A549 (cell line): ENCODE measurements at regions not wholly inside any gene's neighbourhood (a gene's known extent, or its start where the extent isn't known, plus 50 kb on each side); places are given as distances from the start of the nearest gene placed in this dataset.

ENCODE experiments used
- ATAC-seq, 2 experiments: fragments of 200-7000 bp in 1 of 2; fragments of >200 bp in 1 of 2; cut with Nextera tagmentation in 1 of 2; cut with Tn5 transposase in 1 of 2; 3 replicates each; pipeline versions ENCODE4 v1.8.0 to v1.9.1; 2018 to 2020; ENCODE audit warnings: mild to moderate bottlenecking in 1 of 2, moderate library complexity in 1 of 2
- CTCF ChIA-PET: fragments of 300-600 bp; sonication (Branson Sonifier 250); formaldehyde crosslinking; extraction: SDS; loops from one replicate; lab custom pipeline; 2021; ENCODE audit warnings: antibody characterized with exemption, inconsistent platforms; lab: Yijun Ruan, JAX
- POLR2A ChIA-PET: fragments of 350-600 bp; formaldehyde crosslinking; extraction: SDS; loops from one replicate; lab custom pipeline; 2021; ENCODE audit warnings: antibody characterized with exemption, inconsistent platforms; lab: Yijun Ruan, JAX
- DNase-seq, 2 experiments: peaks; one replicate each; pipeline versions ENCODE4 v3.0.0 to v3.0.0-alpha.2; 2011 to 2016; ENCODE audit warnings: low read depth in 1 of 2, low spot score in 1 of 2
- FAIRE-seq: peaks from 2 replicates; lab custom pipeline; 2011; peaks lifted over from hg19 to GRCh38; lab: Jason Lieb, UNC
- H3K27ac ChIP-seq, 2 experiments: fragments of >200 bp; sonication (Bioruptor Twin); formaldehyde crosslinking; 3 replicates each; pipeline ENCODE4 v1.5.1; 2016 to 2017
- H3K4me1 ChIP-seq: fragments of >200 bp; sonication (Bioruptor Twin); formaldehyde crosslinking; 3 replicates; pipeline ENCODE4 v1.6.1; 2016
- H3K4me2 ChIP-seq: fragments of >200 bp; sonication (Bioruptor Twin); formaldehyde crosslinking; 3 replicates; pipeline ENCODE4 v1.6.1; 2016
- H3K4me3 ChIP-seq: fragments of >200 bp; sonication (Bioruptor Twin); formaldehyde crosslinking; 3 replicates; pipeline ENCODE4 v1.5.1; 2016
- H3K9me3 ChIP-seq: fragments of >200 bp; sonication (Bioruptor Twin); formaldehyde crosslinking; 3 replicates; pipeline ENCODE4 v1.6.1; 2016
- BHLHE40 ChIP-seq: IDR thresholded peaks from 2 replicates; pipeline ENCODE4 v1.6.1; 2012; ENCODE audit warnings: low read depth, low read length, inconsistent platforms
- CBX8 ChIP-seq: fragments of 200-600 bp; sonication (generic); IDR thresholded peaks from 2 replicates; pipeline ENCODE4 v1.6.1; 2016
- CEBPB ChIP-seq, 2 experiments: fragments of >200 bp in 1 of 2; sonication (Bioruptor Twin) in 1 of 2; formaldehyde crosslinking in 1 of 2; IDR thresholded peaks; 2 replicates each; pipeline ENCODE4 v1.6.1; 2012 to 2016
- FOXS1 ChIP-seq: fragments of 250-450 bp; sonication (Bioruptor Pico); IDR thresholded peaks from 2 replicates; pipeline ENCODE4 v1.5.0; 2020; ENCODE audit warnings: mild to moderate bottlenecking, moderate library complexity
- HDAC2 ChIP-seq: fragments of 200-600 bp; sonication (generic); IDR thresholded peaks from 2 replicates; pipeline ENCODE4 v1.6.1; 2016
- JUN ChIP-seq, 2 experiments: fragments of >200 bp; sonication (Bioruptor Twin); formaldehyde crosslinking; IDR thresholded peaks; 2 replicates in 1 of 2; 3 replicates in 1 of 2; pipeline ENCODE4 v1.6.1; 2016 to 2017
- KDM5A ChIP-seq: fragments of 200-600 bp; sonication (generic); IDR thresholded peaks from 2 replicates; pipeline ENCODE4 v1.6.1; 2016; ENCODE audit warnings: antibody characterized with exemption, mild to moderate bottlenecking
- MAZ ChIP-seq: fragments of 150-350 bp; IDR thresholded peaks from 2 replicates; pipeline ENCODE4 v1.6.1; 2014; ENCODE audit warnings: antibody characterized with exemption, low read depth, low read length, borderline replicate concordance
- POLR2A ChIP-seq: IDR thresholded peaks from 2 replicates; pipeline ENCODE4 v1.6.1; 2012; ENCODE audit warnings: mild to moderate bottlenecking, low read length
- RCOR1 ChIP-seq: fragments of 150-350 bp; IDR thresholded peaks from 2 replicates; pipeline ENCODE4 v1.6.1; 2014; ENCODE audit warnings: antibody characterized with exemption, low read length, low read depth
- TFCP2L1 ChIP-seq: fragments of 250-450 bp; sonication (Bioruptor Pico); IDR thresholded peaks from 2 replicates; pipeline ENCODE4 v1.5.0; 2021; ENCODE audit warnings: mild to moderate bottlenecking
- ZFP36 ChIP-seq: fragments of 450-650 bp; IDR thresholded peaks from 2 replicates; pipeline ENCODE4 v1.6.1; 2014; ENCODE audit warnings: borderline replicate concordance; ENCODE audit not compliant: partially characterized antibody
- ZNF302 ChIP-seq: fragments of 250-450 bp; sonication (Bioruptor Pico); IDR thresholded peaks from 2 replicates; pipeline ENCODE4 v1.9.0; 2021; ENCODE audit warnings: inconsistent platforms, mild to moderate bottlenecking, moderate library complexity
- WGBS: methylation state at CpG from one replicate; pipeline ENCODE4 v1.1.6; 2017; ENCODE audit errors: missing lambda C conversion rate; 5-methylcytosine and 5-hydroxymethylcytosine counted together
- TF ChIP-seq, protein P1 (sequence below): fragments of 250-450 bp; sonication (Bioruptor Pico); IDR thresholded peaks from 2 replicates; pipeline ENCODE4 v1.5.0; 2021; ENCODE audit warnings: mild to moderate bottlenecking, moderate library complexity, borderline replicate concordance
- TF ChIP-seq, protein P2 (sequence below): fragments of 250-450 bp; sonication (Bioruptor Pico); IDR thresholded peaks from 2 replicates; pipeline ENCODE4 v1.5.0; 2020; ENCODE audit warnings: low read depth, mild to moderate bottlenecking, moderate library complexity
- TF ChIP-seq, protein P3 (sequence below): fragments of 200-600 bp; sonication (generic); IDR thresholded peaks from 2 replicates; pipeline ENCODE4 v1.6.1; 2016; ENCODE audit warnings: antibody characterized with exemption, mild to moderate bottlenecking, moderate library complexity

DNA sequence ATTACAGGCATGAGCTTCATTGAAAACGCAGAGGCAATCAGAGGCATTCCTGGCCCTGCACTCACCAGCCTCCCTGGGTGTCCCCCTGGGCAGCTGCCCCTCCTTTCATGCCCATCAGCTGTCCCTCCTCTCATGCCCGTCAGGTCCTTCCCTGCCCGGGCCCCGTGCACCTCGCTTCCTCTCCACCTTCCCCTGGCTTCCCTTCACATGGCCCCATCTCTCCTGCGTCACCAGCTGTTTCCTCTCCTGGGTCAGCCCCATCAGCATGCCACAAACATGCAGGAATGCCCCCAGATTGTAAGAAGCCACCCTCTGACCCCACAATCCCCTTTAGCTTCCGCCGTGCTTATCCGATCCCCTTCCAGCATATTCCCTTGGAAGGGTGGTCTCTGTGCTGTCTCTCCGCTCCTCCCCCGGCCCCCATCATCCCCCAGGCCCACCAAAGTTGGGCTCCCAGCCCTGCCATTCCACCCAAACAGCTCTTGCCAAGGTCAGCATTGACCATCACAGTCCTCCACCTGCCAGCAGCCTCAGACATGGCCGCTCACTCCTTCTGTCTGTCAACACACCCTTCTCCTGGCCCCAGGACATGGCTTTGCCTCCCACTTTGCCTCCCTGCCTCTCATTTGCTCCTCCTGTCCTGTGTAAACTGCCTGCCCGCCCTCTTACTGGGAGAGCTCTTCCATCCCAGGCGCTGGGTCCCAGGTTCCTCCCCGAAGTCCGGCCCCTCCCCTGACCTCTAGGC lies 98.6 kb upstream of the IER5L start:
- 96% methylated on average over 15 of the region's 16 CpGs for WGBS
- no peak overlapping the region for H3K4me2 ChIP-seq
- CTCF ChIA-PET = interaction anchor here (0.6 to 0.9 kb wide), 4 partner anchors 15 to 1285 kb away, joined by 3 to 4 read pairs (median 4); partner anchors contain the start of gene NTMT1
- H3K4me3 ChIP-seq = no peak overlapping the region
- H3K4me1 ChIP-seq = peaks cover 38% of the 10 kb centered on the region
- H3K9me3 ChIP-seq = no peaks in the 10 kb centered on the region
- peak overlapping the region in 1 of 2 experiments; percentile 81; a peak in 5 of 6 replicates for H3K27ac ChIP-seq
- DNase-seq (no peak), ATAC-seq (no peak), FAIRE-seq (no peak)
- TF ChIP-seq CEBPB (IDR thresholded peaks at IDR 0.05) = no peak
- no peak for TF ChIP-seq BHLHE40
- TF ChIP-seq ZNF302 (CRISPR knock-in tag) = no peak
- TF ChIP-seq, protein P1, sequence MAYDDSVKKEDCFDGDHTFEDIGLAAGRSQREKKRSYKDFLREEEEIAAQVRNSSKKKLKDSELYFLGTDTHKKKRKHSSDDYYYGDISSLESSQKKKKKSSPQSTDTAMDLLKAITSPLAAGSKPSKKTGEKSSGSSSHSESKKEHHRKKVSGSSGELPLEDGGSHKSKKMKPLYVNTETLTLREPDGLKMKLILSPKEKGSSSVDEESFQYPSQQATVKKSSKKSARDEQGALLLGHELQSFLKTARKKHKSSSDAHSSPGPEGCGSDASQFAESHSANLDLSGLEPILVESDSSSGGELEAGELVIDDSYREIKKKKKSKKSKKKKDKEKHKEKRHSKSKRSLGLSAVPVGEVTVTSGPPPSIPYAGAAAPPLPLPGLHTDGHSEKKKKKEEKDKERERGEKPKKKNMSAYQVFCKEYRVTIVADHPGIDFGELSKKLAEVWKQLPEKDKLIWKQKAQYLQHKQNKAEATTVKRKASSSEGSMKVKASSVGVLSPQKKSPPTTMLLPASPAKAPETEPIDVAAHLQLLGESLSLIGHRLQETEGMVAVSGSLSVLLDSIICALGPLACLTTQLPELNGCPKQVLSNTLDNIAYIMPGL (CRISPR knock-in tag) = no peak
- no peak for TF ChIP-seq ZFP36
- TF ChIP-seq, protein P2, sequence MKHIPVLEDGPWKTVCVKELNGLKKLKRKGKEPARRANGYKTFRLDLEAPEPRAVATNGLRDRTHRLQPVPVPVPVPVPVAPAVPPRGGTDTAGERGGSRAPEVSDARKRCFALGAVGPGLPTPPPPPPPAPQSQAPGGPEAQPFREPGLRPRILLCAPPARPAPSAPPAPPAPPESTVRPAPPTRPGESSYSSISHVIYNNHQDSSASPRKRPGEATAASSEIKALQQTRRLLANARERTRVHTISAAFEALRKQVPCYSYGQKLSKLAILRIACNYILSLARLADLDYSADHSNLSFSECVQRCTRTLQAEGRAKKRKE (CRISPR knock-in tag) = no peak
- TF ChIP-seq, protein P3, sequence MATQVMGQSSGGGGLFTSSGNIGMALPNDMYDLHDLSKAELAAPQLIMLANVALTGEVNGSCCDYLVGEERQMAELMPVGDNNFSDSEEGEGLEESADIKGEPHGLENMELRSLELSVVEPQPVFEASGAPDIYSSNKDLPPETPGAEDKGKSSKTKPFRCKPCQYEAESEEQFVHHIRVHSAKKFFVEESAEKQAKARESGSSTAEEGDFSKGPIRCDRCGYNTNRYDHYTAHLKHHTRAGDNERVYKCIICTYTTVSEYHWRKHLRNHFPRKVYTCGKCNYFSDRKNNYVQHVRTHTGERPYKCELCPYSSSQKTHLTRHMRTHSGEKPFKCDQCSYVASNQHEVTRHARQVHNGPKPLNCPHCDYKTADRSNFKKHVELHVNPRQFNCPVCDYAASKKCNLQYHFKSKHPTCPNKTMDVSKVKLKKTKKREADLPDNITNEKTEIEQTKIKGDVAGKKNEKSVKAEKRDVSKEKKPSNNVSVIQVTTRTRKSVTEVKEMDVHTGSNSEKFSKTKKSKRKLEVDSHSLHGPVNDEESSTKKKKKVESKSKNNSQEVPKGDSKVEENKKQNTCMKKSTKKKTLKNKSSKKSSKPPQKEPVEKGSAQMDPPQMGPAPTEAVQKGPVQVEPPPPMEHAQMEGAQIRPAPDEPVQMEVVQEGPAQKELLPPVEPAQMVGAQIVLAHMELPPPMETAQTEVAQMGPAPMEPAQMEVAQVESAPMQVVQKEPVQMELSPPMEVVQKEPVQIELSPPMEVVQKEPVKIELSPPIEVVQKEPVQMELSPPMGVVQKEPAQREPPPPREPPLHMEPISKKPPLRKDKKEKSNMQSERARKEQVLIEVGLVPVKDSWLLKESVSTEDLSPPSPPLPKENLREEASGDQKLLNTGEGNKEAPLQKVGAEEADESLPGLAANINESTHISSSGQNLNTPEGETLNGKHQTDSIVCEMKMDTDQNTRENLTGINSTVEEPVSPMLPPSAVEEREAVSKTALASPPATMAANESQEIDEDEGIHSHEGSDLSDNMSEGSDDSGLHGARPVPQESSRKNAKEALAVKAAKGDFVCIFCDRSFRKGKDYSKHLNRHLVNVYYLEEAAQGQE = no peak
- no peak for TF ChIP-seq HDAC2
- POLR2A ChIA-PET = interaction anchor here (1.8 kb wide), 1 partner anchor 99 kb away, joined by 6 read pairs; the partner anchor contains the start of gene IER5L

- Histone ChIP-seq H3K4me3 (no peak overlapping the region), H3K9me3 (no peaks in the 10 kb centered on the region), H3K27ac (peak overlapping the region; percentile 10 to 81; a peak in 5 of 6 replicates), H3K4me1 (peaks cover 38% of the 10 kb centered on the region), H3K4me2 (peak overlapping the region; percentile 42)
- POLR2A ChIA-PET = no interaction called here
- ATAC-seq = no peak
- 63% methylated on average over 8 of the region's 10 CpGs for WGBS
- CTCF ChIA-PET = interaction anchor here (0.8 kb wide), 1 partner anchor 16 kb away, joined by 3 read pairs; no protein-coding TSS in a partner anchor
- TF ChIP-seq FOXS1 (no peak), RCOR1 (no peak)
- TF ChIP-seq, all 56 proteins: peak for 0
- no peak for FAIRE-seq
- DNase-seq = no peak
Observed at GRCh38 chr9:129275626-129276247, 97.7 kb upstream of the IER5L start.

GRCh38 chr9:129273941-129274684 lies 96.1 kb upstream of the IER5L start:
- 83% methylated on average over 19 of the region's 19 CpGs for WGBS
- POLR2A ChIA-PET = no interaction called here
- Histone ChIP-seq H3K4me1 (peaks cover 38% of the 10 kb centered on the region), H3K4me3 (no peak overlapping the region), H3K9me3 (no peaks in the 10 kb centered on the region)
- TF ChIP-seq HDAC2 (no peak), TFCP2L1 (CRISPR knock-in tag) (no peak), JUN (IDR thresholded peaks at IDR 0.05) (no peak), POLR2A (no peak), KDM5A (no peak), MAZ (no peak), CBX8 (no peak)
- TF ChIP-seq, protein P3 = no peak
- TF ChIP-seq, all 56 proteins: peak for 0
- FAIRE-seq (no peak), DNase-seq (no peak), ATAC-seq (no peak)
- CTCF ChIA-PET = interaction anchor here (1.1 to 1.4 kb wide), 3 partner anchors 77 to 209 kb away, joined by 3 to 4 read pairs (median 4); no protein-coding TSS in a partner anchor
- peak overlapping the region in 1 of 2 experiments; percentile 81; a peak in 3 of 6 replicates for H3K27ac ChIP-seq
- H3K4me2 ChIP-seq = no peak overlapping the region
